Esophagus (tissue), 2 donors: ENCODE measurements at regions not wholly inside any gene's neighbourhood (a gene's known extent, or its start where the extent isn't known, plus 50 kb on each side); places are given as distances from the start of the nearest gene placed in this dataset.

Experiments
- H3K27ac ChIP-seq, 2 donors: one replicate each; pipeline ENCODE4 v1.5.1; 2013; ENCODE audit warnings: low read depth in 2 of 2, mild to moderate bottlenecking in 2 of 2, inconsistent platforms in 1 of 2, low read length in 1 of 2, moderate library complexity in 1 of 2
- H3K27me3 ChIP-seq, 2 donors: one replicate each; pipeline ENCODE4 v1.6.1; 2013; ENCODE audit warnings: low read length in 2 of 2, control low read depth in 1 of 2, mild to moderate bottlenecking in 1 of 2; ENCODE audit not compliant: insufficient read depth in 2 of 2, control insufficient read depth in 1 of 2
- H3K36me3 ChIP-seq, 2 donors: one replicate each; pipeline ENCODE4 v1.6.1; 2013; ENCODE audit warnings: low read length in 1 of 2; ENCODE audit not compliant: control insufficient read depth in 2 of 2, insufficient read depth in 2 of 2
- H3K4me1 ChIP-seq, 2 donors: one replicate each; pipeline ENCODE4 v1.6.1; 2013; ENCODE audit warnings: low read length in 1 of 2; ENCODE audit not compliant: control insufficient read depth in 2 of 2, insufficient read depth in 2 of 2
- H3K4me3 ChIP-seq, 2 donors: one replicate each; pipeline ENCODE4 v1.5.1; 2013; ENCODE audit warnings: low read length in 2 of 2, mild to moderate bottlenecking in 2 of 2, low read depth in 1 of 2, moderate library complexity in 1 of 2
- H3K9me3 ChIP-seq, 2 donors: one replicate each; pipeline ENCODE4 v1.6.1; 2013; ENCODE audit warnings: mild to moderate bottlenecking in 2 of 2, low read depth in 1 of 2, low read length in 1 of 2, moderate library complexity in 1 of 2; ENCODE audit not compliant: control insufficient read depth in 2 of 2, insufficient read depth in 1 of 2
- WGBS, 2 donors: extraction: QIAGEN DNeasy Blood & Tissue Kit; methylation state at CpG; one replicate each; pipeline ENCODE4 v1.1.7; 2013; 5-methylcytosine and 5-hydroxymethylcytosine counted together
- donor health status: healthy with polysubstance abuse.
- donor health status: Bipolar disorder and iron deficiency.

DNA sequence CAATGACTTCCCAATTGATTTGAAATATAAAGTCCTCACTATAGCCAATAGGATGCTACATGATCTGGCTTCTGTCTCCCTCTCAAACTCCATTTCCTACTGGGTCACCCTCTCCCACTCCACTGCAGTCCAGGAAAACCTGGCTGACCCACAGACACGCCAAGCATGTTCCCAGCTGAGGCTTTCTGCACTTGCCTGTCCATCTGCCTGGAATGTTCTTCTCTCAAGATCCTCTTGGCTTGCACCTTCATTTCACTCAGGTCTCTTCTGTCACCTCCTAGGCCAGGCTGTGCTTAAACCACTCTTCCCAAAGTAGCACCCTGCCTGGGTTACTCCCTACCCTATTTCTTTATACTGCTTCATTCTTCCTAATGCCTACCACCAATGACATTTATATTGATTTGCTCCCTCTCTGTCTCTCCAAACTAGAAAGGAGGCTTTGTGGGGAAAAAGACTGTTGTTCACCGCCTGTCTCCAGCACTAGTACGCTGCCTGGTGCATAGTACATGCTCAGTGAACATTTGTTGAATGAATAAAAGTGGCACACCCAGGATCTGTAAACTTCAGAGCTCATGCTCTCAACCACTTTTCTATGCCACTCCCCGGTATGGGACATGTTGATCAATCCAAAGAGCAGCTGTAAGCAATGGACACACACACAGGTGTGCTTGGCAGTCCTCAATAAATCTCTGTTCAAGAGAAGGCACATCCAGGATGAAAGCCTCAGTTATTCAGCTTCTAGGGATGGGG lies 261.3 kb downstream of the FOXO1 start:
- no peaks in the 10 kb centered on the region for H3K9me3 ChIP-seq
- H3K27ac ChIP-seq: no peak overlapping the region
- H3K4me3 ChIP-seq: no peak overlapping the region
- WGBS, 2 donors: 95 to 97% methylated on average over 4 of the region's 4 CpGs
- no peaks in the 10 kb centered on the region for H3K27me3 ChIP-seq
- H3K4me1 ChIP-seq: peaks cover 0 to 5% of the 10 kb centered on the region in 2 donors
- H3K36me3 ChIP-seq: no peaks in the 10 kb centered on the region

DNA sequence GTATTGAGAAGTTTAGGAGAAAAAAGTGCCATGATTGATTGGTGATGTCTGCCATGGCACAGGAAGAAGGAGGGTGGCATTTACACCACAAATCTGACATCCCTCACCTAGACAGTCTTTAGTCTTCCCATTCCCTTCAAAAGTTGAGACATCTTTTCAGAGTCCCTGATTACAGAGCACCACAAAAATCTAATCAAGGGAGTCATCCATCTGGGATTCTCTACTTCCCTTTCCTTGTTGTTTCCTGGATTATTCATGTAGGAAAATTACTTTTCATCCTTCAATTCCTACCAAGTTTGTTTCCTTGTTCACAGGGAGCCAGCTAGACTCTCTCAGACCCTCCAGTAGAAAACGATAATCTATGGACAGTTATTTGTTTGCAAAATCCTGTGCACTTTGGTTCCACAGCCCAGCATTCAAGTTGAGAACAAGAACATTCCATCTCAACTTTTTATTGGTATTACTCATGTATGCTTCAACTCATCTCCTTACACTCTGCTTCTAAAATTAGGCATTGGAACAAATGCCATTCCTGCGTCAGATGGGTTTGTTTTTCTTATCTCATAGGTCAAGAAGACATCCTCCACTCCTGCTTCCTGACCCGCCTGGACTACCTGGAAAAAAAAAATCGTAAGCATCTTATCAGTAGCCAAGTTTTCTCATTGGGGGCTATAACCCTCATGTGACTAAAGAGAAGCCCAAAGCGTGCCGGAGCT lies 259.9 kb downstream of the FOXO1 start:
- Histone ChIP-seq H3K27me3 (no peaks in the 10 kb centered on the region), H3K9me3 (no peaks in the 10 kb centered on the region), H3K4me1 (peaks cover 0 to 5% of the 10 kb centered on the region in 2 donors), H3K4me3 (no peak overlapping the region), H3K27ac (peak overlapping the region in 1 of 2 donors; percentile 47), H3K36me3 (no peaks in the 10 kb centered on the region)
- 67% methylated on average over 6 of the region's 6 CpGs for WGBS, 2 donors

DNA sequence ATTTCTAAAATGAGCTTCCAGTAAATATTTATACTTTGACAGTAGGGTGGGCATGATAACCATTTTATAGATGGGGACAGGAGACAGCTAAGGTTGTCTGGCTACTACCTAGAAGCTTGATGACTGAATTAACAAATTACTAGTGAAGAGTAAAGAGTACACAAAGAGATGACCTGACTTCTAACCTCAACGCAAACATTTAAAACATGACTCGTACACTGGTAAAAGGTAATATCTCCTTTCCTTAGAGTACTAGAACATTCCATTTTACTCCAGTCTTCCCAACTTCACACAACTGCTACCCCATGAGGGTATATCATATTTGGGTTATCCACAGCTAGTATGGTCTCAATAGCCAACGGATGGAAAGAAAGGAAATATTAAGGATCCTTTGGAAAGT lies 258.9 kb downstream of the FOXO1 start:
- Histone ChIP-seq H3K36me3 (no peaks in the 10 kb centered on the region), H3K4me1 (peaks cover 0 to 3% of the 10 kb centered on the region in 2 donors), H3K4me3 (no peak overlapping the region), H3K9me3 (no peaks in the 10 kb centered on the region), H3K27ac (no peak overlapping the region), H3K27me3 (no peaks in the 10 kb centered on the region)
- WGBS, 2 donors: 93 to 100% methylated on average over 3 of the region's 3 CpGs

GRCh38 chr13:40408602-40409001 lies 257.8 kb downstream of the FOXO1 start:
- Histone ChIP-seq H3K4me1 (no peaks in the 10 kb centered on the region), H3K27ac (no peak overlapping the region), H3K9me3 (no peaks in the 10 kb centered on the region), H3K36me3 (no peaks in the 10 kb centered on the region), H3K27me3 (no peaks in the 10 kb centered on the region), H3K4me3 (no peak overlapping the region)
- WGBS, 2 donors: 79 to 80% methylated on average over 5 of the region's 5 CpGs

DNA sequence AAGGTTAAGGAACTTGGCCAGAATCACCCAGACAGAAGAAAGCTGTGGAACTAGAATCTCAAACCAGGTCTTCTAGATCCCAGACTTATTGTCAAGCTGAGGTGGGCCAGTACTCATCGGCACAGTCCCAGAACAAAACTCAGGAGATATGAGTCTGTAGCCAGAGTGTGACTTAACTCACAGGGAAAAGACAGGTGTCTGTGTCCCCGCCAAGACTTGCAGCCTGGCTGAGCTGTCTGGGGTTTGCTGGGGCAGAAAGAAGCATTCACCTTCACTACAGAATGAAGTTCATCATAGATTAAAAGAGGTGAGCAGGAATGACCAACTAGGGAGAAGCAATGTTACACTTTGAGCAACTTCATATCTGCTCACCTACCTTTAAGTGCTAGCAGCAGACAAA lies 257.2 kb downstream of the FOXO1 start:
- H3K27me3 ChIP-seq: no peaks in the 10 kb centered on the region
- H3K9me3 ChIP-seq: no peaks in the 10 kb centered on the region
- no peaks in the 10 kb centered on the region for H3K4me1 ChIP-seq
- H3K36me3 ChIP-seq: no peaks in the 10 kb centered on the region
- no peak overlapping the region for H3K27ac ChIP-seq
- H3K4me3 ChIP-seq: no peak overlapping the region
- 90 to 91% methylated on average over 2 of the region's 2 CpGs for WGBS, 2 donors

- no peaks in the 10 kb centered on the region for H3K9me3 ChIP-seq
- H3K27ac ChIP-seq: no peak overlapping the region
- H3K27me3 ChIP-seq: no peaks in the 10 kb centered on the region
- no peaks in the 10 kb centered on the region for H3K4me1 ChIP-seq
- no peaks in the 10 kb centered on the region for H3K36me3 ChIP-seq
- WGBS, 2 donors: 98 to 100% methylated on average over 1 of the region's 1 CpG
- H3K4me3 ChIP-seq: no peak overlapping the region
Observed at GRCh38 chr13:40410315-40410714, 256.1 kb downstream of the FOXO1 start.

- Histone ChIP-seq H3K4me3 (no peak overlapping the region), H3K9me3 (no peaks in the 10 kb centered on the region), H3K36me3 (no peaks in the 10 kb centered on the region), H3K4me1 (no peaks in the 10 kb centered on the region), H3K27me3 (no peaks in the 10 kb centered on the region), H3K27ac (no peak overlapping the region)
- WGBS, 2 donors: 76 to 79% methylated on average over 6 of the region's 6 CpGs
Observed at GRCh38 chr13:40420160-40420740, 246.2 kb downstream of the FOXO1 start.

DNA sequence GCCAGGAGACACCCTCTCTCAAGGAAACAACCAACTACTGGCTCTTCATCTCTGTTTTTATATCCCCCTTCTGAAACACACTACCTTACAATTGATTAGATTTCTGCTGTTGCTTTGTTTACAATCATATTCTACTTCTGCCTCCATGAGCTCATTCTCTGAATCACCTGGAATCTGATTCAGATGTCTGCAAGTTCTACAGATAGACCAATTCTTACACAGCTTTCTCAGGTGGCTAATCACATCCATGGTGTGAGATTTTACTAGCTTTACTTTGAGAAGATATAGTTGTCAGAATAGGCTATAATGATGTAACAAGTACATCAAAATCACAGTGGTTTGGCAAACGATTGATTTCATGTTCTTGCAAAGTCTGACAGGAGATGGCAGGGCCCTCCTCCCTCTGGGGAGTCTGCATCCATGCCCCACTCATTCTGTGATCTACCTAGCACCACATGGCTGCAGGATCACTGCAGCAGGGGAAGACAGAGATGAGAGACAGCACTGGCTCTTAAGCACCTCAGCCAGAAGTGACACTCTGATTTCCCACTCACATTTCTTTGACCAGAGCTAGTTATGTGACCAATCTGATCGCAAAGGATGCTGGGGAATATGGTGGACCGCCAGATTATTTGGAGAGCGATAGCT lies 243.7 kb downstream of the FOXO1 start:
- Histone ChIP-seq H3K27ac (no peak overlapping the region), H3K4me3 (no peak overlapping the region), H3K36me3 (no peaks in the 10 kb centered on the region), H3K4me1 (no peaks in the 10 kb centered on the region), H3K9me3 (no peaks in the 10 kb centered on the region), H3K27me3 (no peaks in the 10 kb centered on the region)
- WGBS, 2 donors: 83 to 89% methylated on average over 4 of the region's 4 CpGs

DNA sequence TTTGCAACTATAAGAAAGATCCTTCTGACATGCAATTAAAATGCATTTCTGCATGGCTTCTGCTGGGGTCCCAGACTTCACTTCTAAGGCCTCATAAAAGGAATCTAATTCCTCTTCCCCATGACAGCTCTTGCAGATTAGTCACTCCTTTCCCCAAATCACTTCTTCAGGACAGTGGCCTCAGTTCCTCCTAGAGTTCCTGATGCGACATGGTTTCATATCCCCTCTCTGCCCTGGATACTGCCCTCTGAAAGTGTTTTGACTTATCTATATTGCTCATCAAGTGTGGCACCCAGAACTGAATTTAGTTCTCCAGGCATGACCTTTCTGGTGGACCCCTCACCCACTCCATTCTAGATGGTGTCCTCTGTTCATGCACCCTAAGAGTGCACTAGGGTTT lies 238.1 kb downstream of the FOXO1 start:
- H3K27ac ChIP-seq: no peak overlapping the region
- no peak overlapping the region for H3K4me3 ChIP-seq
- H3K9me3 ChIP-seq: no peaks in the 10 kb centered on the region
- no peaks in the 10 kb centered on the region for H3K27me3 ChIP-seq
- H3K36me3 ChIP-seq: no peaks in the 10 kb centered on the region
- WGBS, 2 donors: 92 to 100% methylated on average over 1 of the region's 1 CpG
- no peaks in the 10 kb centered on the region for H3K4me1 ChIP-seq
